NCI-H446 (cell line): ENCODE measurements at regions not wholly inside any gene's neighbourhood (a gene's known extent, or its start where the extent isn't known, plus 50 kb on each side); places are given as distances from the start of the nearest gene placed in this dataset.
A peak's percentile ranks its signal among the peaks of the same experiment; 100 is the strongest.
"Not testable (repeated sequence)": the region's sequence is repeated elsewhere in the genome, so short reads cannot be mapped to it uniquely, and the experiment has no call there.

Experiments used
- DNase-seq, 2 experiments: peaks; one replicate each; lab custom pipeline; 2025; lab: John Stamatoyannopoulos, UW

DNA sequence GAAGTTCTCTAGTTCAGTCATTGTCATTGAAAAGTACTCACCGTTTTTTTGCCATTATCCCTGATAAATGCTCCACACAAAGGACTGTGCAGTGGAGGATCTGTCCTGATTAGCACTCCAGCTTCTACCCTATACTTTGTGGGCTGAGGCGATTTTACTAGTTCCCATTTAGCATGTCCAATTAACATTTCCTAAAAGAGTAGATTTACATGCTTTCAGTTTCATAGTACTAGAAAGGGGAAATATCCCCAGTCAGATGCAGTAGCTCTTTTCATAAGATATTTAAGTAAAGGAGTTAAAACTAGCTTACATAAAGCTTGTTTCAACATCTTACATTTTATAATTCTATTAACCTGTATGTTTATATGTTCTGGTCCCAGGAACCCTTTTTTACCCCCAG is 144.9 kb upstream of the APOOL start:
- DNase-seq = not testable (repeated sequence)

DNA sequence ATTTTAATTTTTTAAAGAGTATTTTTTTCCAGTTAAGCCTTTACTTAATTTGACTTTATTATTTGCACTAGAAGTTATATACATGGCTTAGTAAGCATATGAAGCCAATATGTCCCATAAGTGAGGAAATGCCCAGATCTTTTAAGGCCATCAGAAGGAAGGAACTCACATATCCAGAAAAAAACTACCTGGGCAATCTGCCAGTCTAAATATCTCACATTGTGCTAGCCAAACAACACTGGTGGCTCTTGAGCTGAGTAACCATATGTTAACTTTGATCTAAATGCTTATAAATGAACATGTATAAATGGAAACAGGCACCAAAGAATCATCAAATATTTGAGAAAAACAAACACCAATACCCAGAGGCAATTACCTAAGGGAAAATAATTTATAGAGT is 138.6 kb upstream of the APOOL start:
- peak in 1 of 2 experiments; percentile 45 for DNase-seq

DNA sequence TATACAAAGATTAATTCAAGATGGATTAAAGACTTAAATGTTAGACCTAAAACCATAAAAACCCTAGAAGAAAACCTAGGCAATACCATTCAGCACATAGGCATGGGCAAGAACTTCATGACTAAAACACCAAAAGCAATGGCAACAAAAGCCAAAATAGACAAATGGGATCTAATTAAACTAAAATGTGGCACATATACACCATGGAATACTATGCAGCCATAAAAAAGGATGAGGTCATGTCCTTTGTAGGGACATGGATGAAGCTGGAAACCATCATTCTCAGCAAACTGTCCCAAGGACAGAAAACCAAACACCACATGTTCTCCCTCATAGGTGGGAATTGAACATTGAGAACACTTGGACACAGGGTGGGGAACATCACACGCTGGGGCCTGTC is 133.4 kb upstream of the APOOL start:
- DNase-seq = not testable (repeated sequence)

GRCh38 chrX:84872160-84872771 is 131.4 kb upstream of the APOOL start:
- DNase-seq = not testable (repeated sequence)

- DNase-seq = no peak
These were observed 130.5 kb upstream of the APOOL start for GRCh38 chrX:84873176-84873575.

GRCh38 chrX:84876876-84877275 is 126.8 kb upstream of the APOOL start:
- DNase-seq = no peak

GRCh38 chrX:84893897-84894296 is 109.8 kb upstream of the APOOL start:
- no peak for DNase-seq

DNA sequence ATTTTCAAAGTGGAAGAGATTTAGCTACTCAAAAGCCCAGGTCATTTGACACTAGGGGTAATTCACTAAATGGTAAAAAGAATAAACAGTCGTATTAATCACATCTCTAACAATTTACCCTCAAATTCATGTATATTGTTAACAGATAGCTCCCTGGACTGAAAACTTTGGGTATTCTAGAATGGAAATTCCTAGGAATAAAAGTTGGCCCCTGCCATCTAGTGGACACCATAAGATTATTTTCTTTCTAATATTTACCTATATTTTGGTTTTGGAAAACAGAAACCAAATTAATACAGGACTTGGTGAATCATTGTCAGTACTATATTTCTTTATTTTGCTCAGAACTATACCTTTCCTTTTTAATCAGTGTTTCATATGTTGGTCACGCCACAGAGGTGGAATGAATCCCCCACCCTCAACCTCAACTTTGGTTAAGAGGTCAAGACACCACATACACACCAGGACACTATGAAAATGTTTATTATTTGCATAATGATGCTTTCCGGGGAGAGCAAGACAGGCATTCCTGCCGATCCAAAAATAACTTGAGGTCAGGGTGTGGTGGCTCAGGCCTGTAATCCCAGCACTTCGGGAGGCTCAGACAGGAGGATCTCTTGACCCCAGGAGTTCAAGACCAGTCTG is 96.2 kb upstream of the APOOL start:
- DNase-seq = no peak

GRCh38 chrX:84909151-84909550 is 94.5 kb upstream of the APOOL start:
- no peak for DNase-seq

GRCh38 chrX:84924624-84925023 is 79.1 kb upstream of the APOOL start:
- no peak for DNase-seq

- DNase-seq = no peak
These were observed 70.9 kb upstream of the APOOL start for GRCh38 chrX:84932814-84933213.

DNA sequence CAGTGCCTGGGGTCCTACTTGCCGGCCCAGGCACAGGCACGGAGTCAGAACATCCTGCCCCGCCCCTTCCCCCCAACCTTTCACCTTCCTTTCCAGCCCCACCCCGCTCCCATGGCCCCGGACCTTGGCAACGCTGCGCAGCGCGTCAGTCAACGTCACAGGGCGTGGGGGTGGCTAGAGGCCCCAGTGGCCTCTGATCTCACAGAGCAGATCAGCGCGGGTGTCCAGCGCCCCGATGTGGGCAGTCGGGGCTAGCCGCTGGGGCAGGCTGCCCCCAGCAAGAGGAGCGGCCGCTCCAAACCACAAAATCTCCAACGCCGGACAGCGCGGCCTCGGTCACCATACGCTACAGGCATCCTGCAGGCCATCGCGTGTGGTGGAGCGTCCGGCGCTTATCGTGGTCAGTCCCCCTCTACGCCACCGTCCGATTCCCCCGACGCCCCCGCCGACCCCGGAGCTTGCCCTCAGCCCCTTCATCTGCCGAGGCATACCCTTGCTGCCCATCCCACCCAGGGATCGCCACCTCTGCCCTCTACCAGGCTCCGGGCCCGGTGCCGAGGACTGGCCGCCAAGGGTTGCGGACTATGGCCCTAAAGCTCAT is 69.6 kb upstream of the APOOL start:
- no peak for DNase-seq
